ENCODE measurements at regions not wholly inside any gene's neighbourhood (a gene's known extent, or its start where the extent isn't known, plus 50 kb on each side); places are given as distances from the start of the nearest gene placed in this dataset.

DNA sequence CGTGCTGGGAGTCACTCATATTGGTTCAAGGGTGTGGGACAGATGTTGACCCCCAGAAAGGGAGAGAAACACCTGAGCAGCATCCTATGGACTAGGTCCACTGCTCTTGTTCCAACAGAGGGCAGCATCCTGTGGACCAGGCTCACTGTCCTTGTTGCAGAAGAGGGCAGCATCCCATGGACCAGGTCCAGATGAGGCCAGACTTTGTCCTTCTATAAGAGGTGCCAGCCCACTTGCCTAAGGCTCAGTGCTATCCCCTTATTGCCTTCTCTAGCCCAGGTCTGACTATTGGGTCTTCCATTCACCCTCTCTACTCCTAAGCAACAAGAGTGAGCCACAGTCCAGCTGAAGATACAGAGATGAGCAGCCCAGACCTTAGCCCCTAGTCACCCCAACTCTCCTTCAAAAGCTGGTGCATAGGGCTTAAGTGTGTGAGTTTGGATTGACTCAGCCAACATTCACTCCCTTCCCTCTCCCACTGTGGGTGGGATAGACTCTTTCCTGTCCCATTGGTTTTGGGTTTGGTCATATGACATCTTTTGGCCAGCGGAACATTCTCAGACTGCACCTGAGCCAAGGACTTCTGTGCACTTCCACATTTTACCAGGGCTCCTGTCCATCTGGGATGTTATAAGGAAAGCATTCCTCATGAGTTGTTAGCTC, 132.4 kb upstream of the GPC1 start:
- no peak for DNase-seq (ENCODE audit: low spot score)
- in situ Hi-C loops (cut with MboI; ENCODE audit: low pct_unique_long_range_greater_than_20kb, low sequenced_read_pairs, unreplicated experiment), result no loop called here
- TF ChIP-seq, protein P1, sequence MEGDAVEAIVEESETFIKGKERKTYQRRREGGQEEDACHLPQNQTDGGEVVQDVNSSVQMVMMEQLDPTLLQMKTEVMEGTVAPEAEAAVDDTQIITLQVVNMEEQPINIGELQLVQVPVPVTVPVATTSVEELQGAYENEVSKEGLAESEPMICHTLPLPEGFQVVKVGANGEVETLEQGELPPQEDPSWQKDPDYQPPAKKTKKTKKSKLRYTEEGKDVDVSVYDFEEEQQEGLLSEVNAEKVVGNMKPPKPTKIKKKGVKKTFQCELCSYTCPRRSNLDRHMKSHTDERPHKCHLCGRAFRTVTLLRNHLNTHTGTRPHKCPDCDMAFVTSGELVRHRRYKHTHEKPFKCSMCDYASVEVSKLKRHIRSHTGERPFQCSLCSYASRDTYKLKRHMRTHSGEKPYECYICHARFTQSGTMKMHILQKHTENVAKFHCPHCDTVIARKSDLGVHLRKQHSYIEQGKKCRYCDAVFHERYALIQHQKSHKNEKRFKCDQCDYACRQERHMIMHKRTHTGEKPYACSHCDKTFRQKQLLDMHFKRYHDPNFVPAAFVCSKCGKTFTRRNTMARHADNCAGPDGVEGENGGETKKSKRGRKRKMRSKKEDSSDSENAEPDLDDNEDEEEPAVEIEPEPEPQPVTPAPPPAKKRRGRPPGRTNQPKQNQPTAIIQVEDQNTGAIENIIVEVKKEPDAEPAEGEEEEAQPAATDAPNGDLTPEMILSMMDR (IDR thresholded peaks at IDR 0.05; ENCODE audit: extremely low read depth, insufficient read depth, missing control alignments), result no peak

DNA sequence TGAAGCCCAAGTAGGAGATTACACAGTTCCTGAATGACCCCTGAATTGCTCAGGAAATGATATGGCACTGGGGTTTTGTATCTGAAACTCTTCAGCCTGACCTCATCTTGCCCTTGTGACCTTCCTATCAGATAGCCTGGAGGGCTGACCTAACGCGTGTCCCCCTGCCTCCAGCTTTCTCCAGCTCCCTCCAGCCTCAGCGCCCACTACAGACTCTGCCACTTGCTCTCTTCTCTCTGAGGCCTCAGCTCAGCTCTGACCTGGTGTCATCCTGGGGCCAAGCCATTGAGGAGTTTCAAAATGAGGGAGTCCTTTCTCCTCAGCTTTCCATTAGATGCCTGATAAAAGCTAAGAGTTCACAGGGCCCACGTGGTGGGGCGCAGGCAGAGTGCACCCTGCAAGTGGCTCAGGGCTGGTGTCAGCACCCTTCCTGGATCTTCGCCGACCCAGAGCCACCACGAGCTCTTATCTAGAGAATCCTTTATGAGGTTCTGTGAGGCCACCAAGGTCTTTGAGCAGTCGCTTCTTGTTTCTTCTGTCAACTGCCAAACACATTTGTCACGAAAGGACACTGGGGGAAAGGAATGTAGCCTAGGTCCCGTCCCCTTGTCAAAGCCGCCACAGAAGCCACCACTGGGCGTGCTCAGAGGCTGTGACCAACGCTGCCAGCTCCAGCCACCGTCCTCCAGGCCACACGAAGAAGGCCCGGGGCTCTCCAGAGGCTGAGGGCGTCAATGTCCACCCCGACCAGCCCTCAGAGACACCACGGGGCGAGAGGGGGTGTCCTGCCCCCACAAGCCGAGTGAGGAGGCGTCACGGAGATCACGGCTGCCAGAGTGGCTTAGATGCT, 131.3 kb upstream of the GPC1 start:
- no peak for DNase-seq (ENCODE audit: low spot score)
- in situ Hi-C loops (cut with MboI; ENCODE audit: low pct_unique_long_range_greater_than_20kb, low sequenced_read_pairs, unreplicated experiment), result no loop called here
- TF ChIP-seq, protein P1 (IDR thresholded peaks at IDR 0.05; ENCODE audit: extremely low read depth, insufficient read depth, missing control alignments), result no peak

DNA sequence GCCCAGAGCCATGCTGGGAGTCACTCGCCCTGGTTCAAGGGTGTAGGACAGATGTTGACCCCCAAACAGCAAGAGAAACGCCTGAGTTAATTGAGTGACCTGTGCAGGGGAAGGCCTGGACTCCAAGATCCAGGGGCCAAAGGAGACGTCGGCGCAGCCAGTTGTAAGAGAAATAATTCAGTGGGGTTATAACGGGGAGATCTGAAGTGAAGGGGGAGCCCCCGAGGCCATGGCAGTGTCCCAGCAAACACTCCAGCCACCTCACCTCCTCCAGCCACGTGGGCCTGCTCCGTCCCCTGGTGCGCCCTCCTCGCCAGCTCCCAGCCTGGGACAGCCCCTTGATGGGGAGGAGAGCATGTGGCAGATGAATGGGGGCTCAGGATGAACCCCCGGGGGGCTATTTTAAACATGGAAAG, 130.7 kb upstream of the GPC1 start:
- DNase-seq (ENCODE audit: low spot score), result no peak
- TF ChIP-seq, protein P1 (IDR thresholded peaks at IDR 0.05; ENCODE audit: extremely low read depth, insufficient read depth, missing control alignments), result no peak
- in situ Hi-C loops (cut with MboI; ENCODE audit: low pct_unique_long_range_greater_than_20kb, low sequenced_read_pairs, unreplicated experiment), result no loop called here

DNA sequence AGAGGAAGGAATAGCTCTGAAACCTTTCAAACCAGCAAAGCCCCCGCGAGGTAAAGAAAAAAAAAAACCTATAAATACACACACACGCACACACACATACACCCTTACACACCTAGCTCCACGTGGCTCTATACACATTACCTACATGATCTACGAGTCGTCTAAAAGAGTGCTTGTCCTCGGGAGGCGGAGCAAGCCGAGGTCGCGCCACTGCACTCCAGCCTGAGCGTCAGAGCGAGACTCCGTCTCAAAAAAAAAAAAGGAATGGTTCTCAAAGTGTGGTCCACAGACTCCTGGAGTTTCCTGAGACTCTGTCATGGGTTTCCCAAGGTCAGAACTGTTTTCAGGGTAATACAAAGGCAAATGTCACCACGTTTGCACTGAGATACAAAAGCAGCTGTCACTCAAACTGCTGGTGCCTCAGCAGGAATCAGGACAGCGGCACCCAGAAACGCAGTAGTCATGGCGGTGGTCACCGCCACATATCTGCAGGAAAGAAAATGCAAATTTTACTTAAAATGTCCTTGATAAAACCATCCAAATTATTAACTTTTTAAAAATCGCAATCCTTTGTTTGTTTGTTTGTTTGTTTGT, 130.0 kb upstream of the GPC1 start:
- no peak for DNase-seq (ENCODE audit: low spot score)

DNA sequence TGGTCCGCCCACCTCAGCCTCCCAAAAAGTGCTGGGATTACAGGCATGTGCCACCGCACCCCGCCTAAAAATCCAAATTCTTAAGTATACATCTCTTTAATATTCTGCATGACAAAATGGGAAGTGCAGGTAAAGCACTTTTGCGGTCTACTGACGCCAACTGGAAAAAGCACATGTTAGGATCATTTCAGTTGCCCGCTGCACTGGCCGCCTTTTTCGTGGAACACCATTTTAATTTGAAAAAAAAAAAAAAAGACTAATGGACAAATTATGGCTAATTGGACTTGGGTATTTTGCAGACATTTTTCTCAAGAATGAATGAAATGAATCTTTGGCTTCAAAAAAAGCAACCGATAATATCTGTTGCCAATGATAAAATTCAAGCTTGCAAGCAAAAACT, 129.3 kb upstream of the GPC1 start:
- DNase-seq (ENCODE audit: low spot score), result no peak
- in situ Hi-C loops (cut with MboI; ENCODE audit: low pct_unique_long_range_greater_than_20kb, low sequenced_read_pairs, unreplicated experiment), result no loop called here
- TF ChIP-seq, protein P1 (IDR thresholded peaks at IDR 0.05; ENCODE audit: extremely low read depth, insufficient read depth, missing control alignments), result no peak

More for the DNA sequence above, 130.0 kb upstream of the GPC1 start:
- in situ Hi-C loops (cut with MboI; ENCODE audit: low pct_unique_long_range_greater_than_20kb, low sequenced_read_pairs, unreplicated experiment), result no loop called here
- TF ChIP-seq, protein P1 (IDR thresholded peaks at IDR 0.05; ENCODE audit: extremely low read depth, insufficient read depth, missing control alignments), result no peak

DNA sequence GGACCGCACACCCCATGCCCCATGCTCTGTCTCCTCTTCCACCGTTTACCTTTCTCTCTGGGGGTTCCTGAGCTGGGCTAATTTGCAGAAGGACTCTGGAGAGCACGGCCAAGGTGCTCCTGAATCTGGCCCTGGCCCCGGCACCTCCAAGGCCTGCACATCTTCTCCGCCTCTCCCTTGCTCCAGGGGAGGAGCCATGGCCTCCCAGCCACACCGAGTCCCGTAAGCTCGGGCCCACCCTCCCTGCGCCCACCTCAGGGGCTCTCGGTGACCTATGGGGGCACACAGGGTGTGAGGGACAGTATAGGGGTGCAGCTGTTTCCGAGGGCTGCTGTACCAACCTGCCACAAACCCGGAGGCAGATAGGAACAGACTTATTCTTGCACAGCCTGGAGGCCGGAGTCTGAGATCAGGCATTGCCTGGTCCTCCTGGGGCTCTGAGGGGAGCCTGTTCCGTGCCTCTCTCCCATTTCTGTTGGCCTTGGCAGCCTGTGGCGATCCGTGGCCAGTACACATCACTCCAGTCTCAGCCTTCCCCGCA, 127.3 kb upstream of the GPC1 start:
- in situ Hi-C loops (cut with MboI; ENCODE audit: low pct_unique_long_range_greater_than_20kb, low sequenced_read_pairs, unreplicated experiment), result no loop called here
- TF ChIP-seq, protein P1 (IDR thresholded peaks at IDR 0.05; ENCODE audit: extremely low read depth, insufficient read depth, missing control alignments), result no peak
- DNase-seq (ENCODE audit: low spot score), result no peak
